ENCODE measurements at regions not wholly inside any gene's neighbourhood (a gene's known extent, or its start where the extent isn't known, plus 50 kb on each side); places are given as distances from the start of the nearest gene placed in this dataset.

- TF ChIP-seq, protein P1, sequence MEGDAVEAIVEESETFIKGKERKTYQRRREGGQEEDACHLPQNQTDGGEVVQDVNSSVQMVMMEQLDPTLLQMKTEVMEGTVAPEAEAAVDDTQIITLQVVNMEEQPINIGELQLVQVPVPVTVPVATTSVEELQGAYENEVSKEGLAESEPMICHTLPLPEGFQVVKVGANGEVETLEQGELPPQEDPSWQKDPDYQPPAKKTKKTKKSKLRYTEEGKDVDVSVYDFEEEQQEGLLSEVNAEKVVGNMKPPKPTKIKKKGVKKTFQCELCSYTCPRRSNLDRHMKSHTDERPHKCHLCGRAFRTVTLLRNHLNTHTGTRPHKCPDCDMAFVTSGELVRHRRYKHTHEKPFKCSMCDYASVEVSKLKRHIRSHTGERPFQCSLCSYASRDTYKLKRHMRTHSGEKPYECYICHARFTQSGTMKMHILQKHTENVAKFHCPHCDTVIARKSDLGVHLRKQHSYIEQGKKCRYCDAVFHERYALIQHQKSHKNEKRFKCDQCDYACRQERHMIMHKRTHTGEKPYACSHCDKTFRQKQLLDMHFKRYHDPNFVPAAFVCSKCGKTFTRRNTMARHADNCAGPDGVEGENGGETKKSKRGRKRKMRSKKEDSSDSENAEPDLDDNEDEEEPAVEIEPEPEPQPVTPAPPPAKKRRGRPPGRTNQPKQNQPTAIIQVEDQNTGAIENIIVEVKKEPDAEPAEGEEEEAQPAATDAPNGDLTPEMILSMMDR (IDR thresholded peaks at IDR 0.05; ENCODE audit: low read length) = no peak
- TF ChIP-seq EZH2 (optimal IDR thresholded peaks at IDR 0.05; ENCODE audit: low read depth, low read length) (no peak), EZH2phosphoT487 (IDR thresholded peaks at IDR 0.05; ENCODE audit: low read length) (no peak)
Measured at GRCh38 chr18:10011061-10011460, 97.2 kb downstream of the VAPA start.

All from MM.1S (cell line).